Neuronal stem cell (in vitro differentiated cells): ENCODE measurements at regions not wholly inside any gene's neighbourhood (a gene's known extent, or its start where the extent isn't known, plus 50 kb on each side); places are given as distances from the start of the nearest gene placed in this dataset.

Source experiments
- DNase-seq: peaks from one replicate; pipeline ENCODE4 v3.0.0-alpha.2; 2013; ENCODE audit warnings: low spot score
- H2AFZ ChIP-seq: one replicate; pipeline ENCODE4 v1.6.1; 2013; ENCODE audit warnings: mild to moderate bottlenecking, low read length, inconsistent platforms
- H2AK5ac ChIP-seq: 2 replicates; pipeline ENCODE4 v1.6.1; 2013; ENCODE audit warnings: low read depth, mild to moderate bottlenecking, inconsistent platforms, low read length, moderate library complexity, mixed read lengths
- H2BK120ac ChIP-seq: 2 replicates; pipeline ENCODE4 v1.6.1; 2013; ENCODE audit warnings: low read depth, mild to moderate bottlenecking, inconsistent platforms, low read length, moderate library complexity, mixed read lengths
- H2BK12ac ChIP-seq: one replicate; pipeline ENCODE4 v1.6.1; 2013; ENCODE audit warnings: low read length, inconsistent platforms
- H2BK15ac ChIP-seq: 2 replicates; pipeline ENCODE4 v1.6.1; 2013; ENCODE audit warnings: mild to moderate bottlenecking, low read length, inconsistent platforms, mixed read lengths
- H2BK5ac ChIP-seq: one replicate; pipeline ENCODE4 v1.6.1; 2013; ENCODE audit warnings: inconsistent platforms, mild to moderate bottlenecking, low read length, moderate library complexity
- H3K14ac ChIP-seq: one replicate; pipeline ENCODE4 v1.6.1; 2013; ENCODE audit warnings: low read length, inconsistent platforms
- H3K18ac ChIP-seq: 2 replicates; pipeline ENCODE4 v1.6.1; 2013; ENCODE audit warnings: low read length, inconsistent platforms
- H3K23ac ChIP-seq: 2 replicates; pipeline ENCODE4 v1.6.1; 2013; ENCODE audit warnings: low read depth, mild to moderate bottlenecking, mixed read lengths, low read length, inconsistent platforms; ENCODE audit not compliant: poor library complexity
- H3K27ac ChIP-seq: replicated peaks from 3 replicates; pipeline ENCODE4 v1.5.1; 2013; ENCODE audit warnings: low read length, inconsistent platforms
- H3K27me3 ChIP-seq, 3 experiments: 2 replicates each; pipeline ENCODE4 v1.6.1; 2013; ENCODE audit warnings: low read length in 3 of 3, mild to moderate bottlenecking in 2 of 3, inconsistent platforms in 1 of 3, low read depth in 1 of 3, mixed read lengths in 1 of 3, moderate library complexity in 1 of 3; ENCODE audit not compliant: control insufficient read depth in 3 of 3, insufficient read depth in 3 of 3
- H3K36me3 ChIP-seq, 2 donors: replicated peaks in 1 of 2; 2 replicates each; pipeline ENCODE4 v1.6.1; 2013; ENCODE audit warnings: low read length in 2 of 2; ENCODE audit not compliant: control insufficient read depth in 2 of 2, insufficient read depth in 2 of 2
- H3K4ac ChIP-seq: 2 replicates; pipeline ENCODE4 v1.6.1; 2013; ENCODE audit warnings: inconsistent platforms, mild to moderate bottlenecking, low read length, moderate library complexity
- H3K4me1 ChIP-seq, 2 donors: 1 replicate in 1 of 2; 2 replicates in 1 of 2; pipeline ENCODE4 v1.6.1; 2013; ENCODE audit warnings: low read length in 2 of 2, low read depth in 1 of 2; ENCODE audit not compliant: control insufficient read depth in 2 of 2, insufficient read depth in 1 of 2
- H3K4me2 ChIP-seq: one replicate; pipeline ENCODE4 v1.6.1; 2013; ENCODE audit warnings: mild to moderate bottlenecking, low read length, inconsistent platforms; ENCODE audit not compliant: insufficient read depth, poor library complexity, severe bottlenecking
- H3K4me3 ChIP-seq, 2 donors: 2 replicates each; pipeline ENCODE4 v1.5.1; 2013; ENCODE audit warnings: low read length in 2 of 2, mild to moderate bottlenecking in 2 of 2, inconsistent platforms in 1 of 2, moderate library complexity in 1 of 2
- H3K79me1 ChIP-seq: one replicate; pipeline ENCODE4 v1.6.1; 2013; ENCODE audit warnings: low read depth, mild to moderate bottlenecking, inconsistent platforms, low read length, moderate library complexity
- H3K9ac ChIP-seq: one replicate; pipeline ENCODE4 v1.6.1; 2013; ENCODE audit warnings: mild to moderate bottlenecking, low read depth, low read length, inconsistent platforms; ENCODE audit not compliant: poor library complexity
- H3K9me3 ChIP-seq, 2 donors: replicated peaks in 1 of 2; 2 replicates each; pipeline versions ENCODE3 to v1.6.1; 2013; ENCODE audit warnings: low read length in 2 of 2, mild to moderate bottlenecking in 2 of 2, inconsistent platforms in 1 of 2, low read depth in 1 of 2, mixed read lengths in 1 of 2, moderate library complexity in 1 of 2; ENCODE audit not compliant: control insufficient read depth in 2 of 2, insufficient read depth in 1 of 2
- H4K8ac ChIP-seq: one replicate; pipeline ENCODE4 v1.6.1; 2013; ENCODE audit warnings: low read depth, mild to moderate bottlenecking, inconsistent platforms, low read length, moderate library complexity
- H4K91ac ChIP-seq: one replicate; pipeline ENCODE4 v1.6.1; 2013; ENCODE audit warnings: low read length, low read depth, mild to moderate bottlenecking, inconsistent platforms; ENCODE audit not compliant: poor library complexity
- WGBS, 2 donors: extraction: QIAGEN DNeasy Blood & Tissue Kit; methylation state at CpG; one replicate each; pipeline ENCODE4 v1.1.7; 2013; ENCODE audit warnings: missing lambda C conversion rate in 2 of 2, mixed read lengths in 1 of 2; ENCODE audit not compliant: insufficient read length in 2 of 2, insufficient replicate concordance in 1 of 2; ENCODE audit errors: extremely low coverage in 2 of 2; 5-methylcytosine and 5-hydroxymethylcytosine counted together

GRCh38 chr11:127445476-127445875, 444.9 kb upstream of the KIRREL3 start:
- Histone ChIP-seq H3K4me3 (no peak overlapping the region), H2BK12ac (no peak overlapping the region), H3K9ac (no peak overlapping the region), H3K9me3 (no peaks in the 10 kb centered on the region), H3K36me3 (no peaks in the 10 kb centered on the region), H3K23ac (no peak overlapping the region), H4K8ac (no peak overlapping the region), H3K4ac (no peak overlapping the region), H3K27ac (no peak overlapping the region), H2BK120ac (no peak overlapping the region), H2AFZ (no peak overlapping the region), H3K79me1 (no peaks in the 10 kb centered on the region), H3K27me3 (no peaks in the 10 kb centered on the region), H2BK5ac (no peak overlapping the region), H4K91ac (no peak overlapping the region), H2BK15ac (no peak overlapping the region), H3K14ac (no peak overlapping the region), H3K4me2 (no peak overlapping the region), H2AK5ac (no peak overlapping the region), H3K4me1 (peaks cover 0 to 5% of the 10 kb centered on the region in 2 donors), H3K18ac (no peak overlapping the region)
- DNase-seq = no peak
- no CpG with 5 or more reads among the region's 4 CpGs for WGBS, 2 donors

GRCh38 chr11:127443297-127443696, 442.7 kb upstream of the KIRREL3 start:
- Histone ChIP-seq H3K4ac (no peak overlapping the region), H4K8ac (no peak overlapping the region), H3K9ac (no peak overlapping the region), H3K27ac (no peak overlapping the region), H3K18ac (no peak overlapping the region), H3K4me2 (no peak overlapping the region), H2BK15ac (no peak overlapping the region), H2BK120ac (no peak overlapping the region), H3K9me3 (no peaks in the 10 kb centered on the region), H3K4me3 (no peak overlapping the region), H3K14ac (no peak overlapping the region), H2BK12ac (no peak overlapping the region), H3K23ac (no peak overlapping the region), H4K91ac (no peak overlapping the region), H3K4me1 (peaks cover 0 to 5% of the 10 kb centered on the region in 2 donors), H3K79me1 (no peaks in the 10 kb centered on the region), H2BK5ac (no peak overlapping the region), H2AK5ac (no peak overlapping the region), H3K27me3 (no peaks in the 10 kb centered on the region), H3K36me3 (no peaks in the 10 kb centered on the region), H2AFZ (no peak overlapping the region)
- no CpG with 5 or more reads among the region's 2 CpGs for WGBS, 2 donors
- DNase-seq = no peak

DNA sequence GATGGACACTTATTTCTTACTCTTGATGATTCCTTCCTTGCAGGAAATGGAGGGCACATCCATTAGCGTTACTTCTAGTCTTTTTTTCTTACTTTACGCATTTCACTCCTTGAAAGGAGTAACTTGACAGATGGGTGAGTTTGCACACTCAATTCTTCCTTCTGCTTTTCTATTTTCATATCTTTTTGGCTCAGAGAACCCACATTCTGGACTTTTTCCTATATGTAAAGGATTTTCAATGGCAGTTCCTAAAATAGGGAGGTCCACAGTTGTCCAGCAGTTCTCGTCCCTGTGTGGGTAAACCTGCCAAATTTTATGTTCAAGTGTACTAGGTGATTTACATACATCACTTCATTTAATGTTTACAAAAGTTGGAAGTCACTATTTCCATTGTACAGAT, 440.0 kb upstream of the KIRREL3 start:
- Histone ChIP-seq H3K27ac (no peak overlapping the region), H3K27me3 (no peaks in the 10 kb centered on the region), H4K91ac (no peak overlapping the region), H2AFZ (no peak overlapping the region), H3K4me3 (no peak overlapping the region), H4K8ac (no peak overlapping the region), H3K4ac (no peak overlapping the region), H3K36me3 (no peaks in the 10 kb centered on the region), H3K23ac (no peak overlapping the region), H3K9me3 (no peaks in the 10 kb centered on the region), H3K14ac (no peak overlapping the region), H3K18ac (no peak overlapping the region), H2BK12ac (no peak overlapping the region), H2AK5ac (no peak overlapping the region), H2BK120ac (no peak overlapping the region), H2BK5ac (no peak overlapping the region), H3K4me2 (no peak overlapping the region), H2BK15ac (no peak overlapping the region), H3K79me1 (no peaks in the 10 kb centered on the region), H3K4me1 (peaks cover 0 to 5% of the 10 kb centered on the region in 2 donors), H3K9ac (no peak overlapping the region)
- no peak for DNase-seq
- no CpG with 5 or more reads among the region's 3 CpGs for WGBS, 2 donors

DNA sequence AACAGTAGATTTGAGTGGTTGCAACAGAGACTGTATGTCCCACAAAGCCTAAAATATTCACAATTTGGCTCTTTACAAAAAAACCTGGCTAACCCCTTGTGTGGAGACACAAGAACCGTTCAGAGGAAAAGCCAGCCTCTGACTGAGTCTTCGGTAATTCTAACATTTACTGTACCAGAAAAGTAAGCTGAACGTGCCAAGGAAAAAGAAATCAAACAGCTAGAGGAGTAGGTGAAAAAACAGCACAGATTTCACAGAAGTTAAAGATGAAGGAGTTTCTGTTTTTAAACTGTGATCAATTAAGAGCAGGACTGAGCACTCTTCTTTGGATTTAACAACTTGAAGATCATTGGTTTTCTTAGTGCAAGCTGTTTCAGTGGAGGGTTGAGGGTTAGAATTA, 424.7 kb upstream of the KIRREL3 start:
- H3K4ac ChIP-seq = no peak overlapping the region
- no peak overlapping the region for H3K9ac ChIP-seq
- no peak overlapping the region for H2AFZ ChIP-seq
- no peak overlapping the region for H2BK15ac ChIP-seq
- no peak overlapping the region for H3K14ac ChIP-seq
- H3K4me3 ChIP-seq = no peak overlapping the region
- WGBS, 2 donors = no CpG with 5 or more reads among the region's 3 CpGs
- H2BK5ac ChIP-seq = no peak overlapping the region
- DNase-seq = no peak
- H2BK120ac ChIP-seq = no peak overlapping the region
- H4K8ac ChIP-seq = no peak overlapping the region
- H3K23ac ChIP-seq = no peak overlapping the region
- H3K18ac ChIP-seq = no peak overlapping the region
- H3K27ac ChIP-seq = no peak overlapping the region
- no peak overlapping the region for H2BK12ac ChIP-seq
- H3K4me1 ChIP-seq = no peaks in the 10 kb centered on the region
- H3K9me3 ChIP-seq = no peaks in the 10 kb centered on the region
- H3K4me2 ChIP-seq = no peak overlapping the region
- no peaks in the 10 kb centered on the region for H3K79me1 ChIP-seq
- no peaks in the 10 kb centered on the region for H3K36me3 ChIP-seq
- no peak overlapping the region for H2AK5ac ChIP-seq
- H3K27me3 ChIP-seq = no peaks in the 10 kb centered on the region
- H4K91ac ChIP-seq = no peak overlapping the region
